ENCODE measurements at regions not wholly inside any gene's neighbourhood (a gene's known extent, or its start where the extent isn't known, plus 50 kb on each side); places are given as distances from the start of the nearest gene placed in this dataset.

- DNase-seq (ENCODE audit: low spot score), result no peak
- TF ChIP-seq CTCF (IDR thresholded peaks at IDR 0.05; ENCODE audit: extremely low read depth, insufficient read depth, missing control alignments), result no peak
Observed at GRCh38 chr3:25049304-25049703, 378.8 kb upstream of the RARB start.

GRCh38 chr3:25053360-25053759, 374.7 kb upstream of the RARB start:
- in situ Hi-C loops (cut with MboI; ENCODE audit: low pct_unique_long_range_greater_than_20kb, low sequenced_read_pairs, unreplicated experiment), result no loop called here

More at GRCh38 chr3:25049304-25049703, 378.8 kb upstream of the RARB start:
- in situ Hi-C loops (cut with MboI; ENCODE audit: low pct_unique_long_range_greater_than_20kb, low sequenced_read_pairs, unreplicated experiment), result no loop called here

GRCh38 chr3:25056036-25056755, 371.9 kb upstream of the RARB start:
- DNase-seq (ENCODE audit: low spot score), result no peak
- no peak for TF ChIP-seq CTCF (IDR thresholded peaks at IDR 0.05; ENCODE audit: extremely low read depth, insufficient read depth, missing control alignments)
- in situ Hi-C loops (cut with MboI; ENCODE audit: low pct_unique_long_range_greater_than_20kb, low sequenced_read_pairs, unreplicated experiment), result no loop called here

More at GRCh38 chr3:25053360-25053759, 374.7 kb upstream of the RARB start:
- no peak for DNase-seq (ENCODE audit: low spot score)
- TF ChIP-seq CTCF (IDR thresholded peaks at IDR 0.05; ENCODE audit: extremely low read depth, insufficient read depth, missing control alignments), result no peak

GRCh38 chr3:25056803-25057351, 371.2 kb upstream of the RARB start:
- TF ChIP-seq CTCF (IDR thresholded peaks at IDR 0.05; ENCODE audit: extremely low read depth, insufficient read depth, missing control alignments), result no peak
- no peak for DNase-seq (ENCODE audit: low spot score)
- in situ Hi-C loops (cut with MboI; ENCODE audit: low pct_unique_long_range_greater_than_20kb, low sequenced_read_pairs, unreplicated experiment), result no loop called here

- TF ChIP-seq CTCF (IDR thresholded peaks at IDR 0.05; ENCODE audit: extremely low read depth, insufficient read depth, missing control alignments), result no peak
- DNase-seq (ENCODE audit: low spot score), result no peak
- in situ Hi-C loops (cut with MboI; ENCODE audit: low pct_unique_long_range_greater_than_20kb, low sequenced_read_pairs, unreplicated experiment), result no loop called here
Observed at GRCh38 chr3:25057379-25057778, 370.7 kb upstream of the RARB start.

- DNase-seq (ENCODE audit: low spot score), result no peak
- no peak for TF ChIP-seq CTCF (IDR thresholded peaks at IDR 0.05; ENCODE audit: extremely low read depth, insufficient read depth, missing control alignments)
- in situ Hi-C loops (cut with MboI; ENCODE audit: low pct_unique_long_range_greater_than_20kb, low sequenced_read_pairs, unreplicated experiment), result no loop called here
Observed at GRCh38 chr3:25064681-25065080, 363.4 kb upstream of the RARB start.

Data from GM13977 (cell line).